K562 (cell line): ENCODE measurements at regions not wholly inside any gene's neighbourhood (a gene's known extent, or its start where the extent isn't known, plus 50 kb on each side); places are given as distances from the start of the nearest gene placed in this dataset.

ENCODE experiments used
- MGA ChIP-seq: fragments of 450-650 bp; IDR thresholded peaks from 2 replicates; pipeline ENCODE4 v1.6.1; 2016; ENCODE audit warnings: mild to moderate bottlenecking, moderate library complexity
- ZNF518B ChIP-seq: fragments of 250-450 bp; sonication (Bioruptor Pico); IDR thresholded peaks from 2 replicates; pipeline ENCODE4 v1.5.0; 2021; ENCODE audit warnings: mild to moderate bottlenecking, moderate library complexity

- no peak for TF ChIP-seq MGA
- TF ChIP-seq ZNF518B = no peak
Measured at GRCh38 chr3:174356596-174356995, 502.5 kb upstream of the NAALADL2 start (continued).
